ENCODE measurements at regions not wholly inside any gene's neighbourhood (a gene's known extent, or its start where the extent isn't known, plus 50 kb on each side); places are given as distances from the start of the nearest gene placed in this dataset.

DNA sequence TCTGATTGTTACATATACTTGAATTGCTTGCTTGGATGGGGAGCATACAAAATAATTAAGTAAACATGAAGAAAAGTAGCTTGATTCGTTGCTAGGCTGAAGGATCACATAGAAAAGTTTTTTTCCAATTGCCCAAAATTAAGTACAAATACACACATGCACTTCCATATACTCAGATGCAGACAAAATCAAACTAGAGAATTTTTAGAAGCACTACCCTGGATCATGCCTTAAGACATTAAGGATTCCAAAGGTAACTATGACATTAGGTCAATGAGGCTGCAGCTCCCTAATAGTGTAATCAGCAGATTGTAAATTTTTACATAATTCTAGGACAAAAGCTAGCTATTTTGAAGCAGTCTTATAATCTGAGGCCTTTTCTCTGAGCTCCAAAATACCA lies 216.9 kb upstream of the TMEM161B start:
- Histone ChIP-seq H3K9me3 (ENCODE audit: control insufficient read depth, insufficient read depth, low read length) (no peaks in the 10 kb centered on the region), H3K36me3 (ENCODE audit: control insufficient read depth, insufficient read depth, low read length) (no peaks in the 10 kb centered on the region), H3K4me3 (ENCODE audit: low read depth, low read length) (no peak overlapping the region), H3K27ac (ENCODE audit: low read depth, low read length) (peak overlapping the region; percentile 17), H3K27me3 (ENCODE audit: control insufficient read depth, insufficient read depth, low read length) (no peaks in the 10 kb centered on the region), H3K4me1 (ENCODE audit: control insufficient read depth, insufficient read depth, low read length) (peaks cover 3% of the 10 kb centered on the region)
- WGBS (ENCODE audit: insufficient coverage) = no CpG with 5 or more reads among the region's 1 CpG
- DNase-seq (ENCODE audit: low read depth in 4 of 6, low spot score in 6 of 6) = peak in 2 of 6 donors; percentile 38 to 68

DNA sequence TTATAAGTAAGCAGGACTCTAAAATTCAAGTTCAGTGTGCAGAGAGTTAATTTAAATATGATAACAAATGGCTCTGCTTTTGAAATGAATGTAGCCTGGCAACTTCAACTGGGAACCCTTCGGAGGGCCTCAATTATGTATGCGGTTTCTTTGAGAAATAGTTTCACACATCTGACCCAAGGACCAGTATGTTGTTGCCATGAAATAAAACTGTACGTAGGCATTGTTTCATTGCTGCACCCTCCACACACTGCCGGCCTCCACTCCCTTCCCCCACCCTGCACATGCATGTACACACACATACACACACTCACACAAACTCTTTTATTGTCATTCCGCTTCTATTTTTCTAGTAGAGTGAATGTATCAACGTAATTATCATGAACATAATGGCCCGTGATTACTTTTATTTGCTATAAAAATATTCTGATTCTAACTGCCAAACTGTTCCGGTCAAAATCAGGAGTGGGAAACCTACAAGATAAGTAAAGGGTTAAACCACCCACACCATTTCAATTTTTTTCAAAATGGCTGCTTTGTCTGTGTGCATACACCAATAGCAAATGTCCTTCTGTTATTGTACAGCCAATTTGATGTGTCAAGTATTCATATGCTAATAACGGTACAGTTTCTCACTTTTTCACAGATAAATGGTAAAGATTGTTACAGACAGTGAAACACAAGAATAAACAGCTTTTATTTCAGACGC lies 215.5 kb upstream of the TMEM161B start:
- H3K27ac ChIP-seq (ENCODE audit: low read depth, low read length) = peak overlapping the region; percentile 87
- H3K4me1 ChIP-seq (ENCODE audit: control insufficient read depth, insufficient read depth, low read length) = no peaks in the 10 kb centered on the region
- H3K9me3 ChIP-seq (ENCODE audit: control insufficient read depth, insufficient read depth, low read length) = no peaks in the 10 kb centered on the region
- H3K36me3 ChIP-seq (ENCODE audit: control insufficient read depth, insufficient read depth, low read length) = no peaks in the 10 kb centered on the region
- no peaks in the 10 kb centered on the region for H3K27me3 ChIP-seq (ENCODE audit: control insufficient read depth, insufficient read depth, low read length)
- peak overlapping the region; percentile 30 for H3K4me3 ChIP-seq (ENCODE audit: low read depth, low read length)
- 50% methylated on average over 2 of the region's 10 CpGs for WGBS (ENCODE audit: insufficient coverage)
- peak in 3 of 6 donors; percentile 72 to 96 (median 91) for DNase-seq (ENCODE audit: low read depth in 4 of 6, low spot score in 6 of 6)

DNA sequence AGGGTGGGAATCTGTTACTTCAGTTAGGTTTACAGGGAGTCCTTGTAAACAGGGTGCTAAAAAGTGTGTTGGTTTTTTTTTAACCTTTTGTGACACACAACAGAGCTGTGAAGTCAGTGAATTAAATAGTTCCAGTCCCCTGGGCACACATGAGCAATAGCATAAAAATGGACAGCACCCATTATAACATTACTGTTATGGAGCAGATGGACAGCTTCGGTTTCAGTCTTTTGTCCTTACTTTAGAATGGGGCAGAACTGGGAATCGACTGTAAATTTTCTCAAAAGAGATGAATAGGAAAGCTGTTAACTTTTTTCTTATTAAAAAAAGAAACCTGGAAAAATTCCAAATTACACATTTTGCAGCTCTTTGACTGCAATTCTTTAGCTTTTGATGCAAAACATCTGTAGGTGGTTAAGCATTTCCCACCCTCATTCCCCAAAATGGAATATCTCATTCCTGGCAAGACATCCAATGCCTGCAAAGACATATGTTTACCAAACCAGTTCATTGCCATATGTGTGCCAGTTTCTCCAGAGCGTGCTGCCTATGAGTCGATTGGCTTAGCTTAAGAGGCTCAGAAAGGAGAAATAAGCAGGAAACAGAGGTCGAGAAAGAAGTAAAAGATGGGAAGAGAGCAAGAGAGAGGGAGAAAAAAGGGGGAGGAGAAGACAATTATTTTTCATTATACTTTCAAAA lies 212.3 kb upstream of the TMEM161B start:
- H3K4me3 ChIP-seq (ENCODE audit: low read depth, low read length) = peak overlapping the region; percentile 6
- H3K27me3 ChIP-seq (ENCODE audit: control insufficient read depth, insufficient read depth, low read length) = no peaks in the 10 kb centered on the region
- H3K4me1 ChIP-seq (ENCODE audit: control insufficient read depth, insufficient read depth, low read length) = no peaks in the 10 kb centered on the region
- peak in 2 of 6 donors; percentile 89 for DNase-seq (ENCODE audit: low read depth in 4 of 6, low spot score in 6 of 6)
- no CpG with 5 or more reads among the region's 5 CpGs for whole genome bisulfite sequencing (ENCODE audit: insufficient coverage)
- H3K9me3 ChIP-seq (ENCODE audit: control insufficient read depth, insufficient read depth, low read length) = no peaks in the 10 kb centered on the region
- peak overlapping the region; percentile 74 for H3K27ac ChIP-seq (ENCODE audit: low read depth, low read length)
- no peaks in the 10 kb centered on the region for H3K36me3 ChIP-seq (ENCODE audit: control insufficient read depth, insufficient read depth, low read length)

DNA sequence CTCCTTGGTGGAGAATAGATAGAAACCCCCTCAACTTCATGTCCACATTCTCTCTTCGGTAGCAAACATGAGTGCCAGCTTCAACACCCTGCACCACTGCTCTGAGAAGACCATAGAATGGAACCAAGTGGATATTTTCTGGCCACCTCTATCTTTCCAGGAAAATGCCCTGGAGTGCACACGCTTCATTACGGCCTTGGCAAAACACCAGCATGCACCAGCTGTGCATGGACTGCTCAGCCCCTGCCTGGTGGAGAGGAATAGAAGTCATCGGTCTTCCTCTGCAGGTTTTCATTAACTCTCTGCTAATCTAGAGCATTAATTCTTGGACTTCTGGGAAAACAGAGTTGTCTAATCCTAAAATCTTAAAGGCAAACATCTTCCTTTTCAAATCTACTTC lies 211.6 kb upstream of the TMEM161B start:
- Histone ChIP-seq H3K27me3 (ENCODE audit: control insufficient read depth, insufficient read depth, low read length) (no peaks in the 10 kb centered on the region), H3K4me1 (ENCODE audit: control insufficient read depth, insufficient read depth, low read length) (no peaks in the 10 kb centered on the region), H3K4me3 (ENCODE audit: low read depth, low read length) (no peak overlapping the region), H3K36me3 (ENCODE audit: control insufficient read depth, insufficient read depth, low read length) (no peaks in the 10 kb centered on the region), H3K9me3 (ENCODE audit: control insufficient read depth, insufficient read depth, low read length) (no peaks in the 10 kb centered on the region), H3K27ac (ENCODE audit: low read depth, low read length) (peak overlapping the region; percentile 74)
- peak in 2 of 6 donors; percentile 79 to 91 for DNase-seq (ENCODE audit: low read depth in 4 of 6, low spot score in 6 of 6)
- WGBS (ENCODE audit: insufficient coverage) = 38% methylated on average over 1 of the region's 4 CpGs

DNA sequence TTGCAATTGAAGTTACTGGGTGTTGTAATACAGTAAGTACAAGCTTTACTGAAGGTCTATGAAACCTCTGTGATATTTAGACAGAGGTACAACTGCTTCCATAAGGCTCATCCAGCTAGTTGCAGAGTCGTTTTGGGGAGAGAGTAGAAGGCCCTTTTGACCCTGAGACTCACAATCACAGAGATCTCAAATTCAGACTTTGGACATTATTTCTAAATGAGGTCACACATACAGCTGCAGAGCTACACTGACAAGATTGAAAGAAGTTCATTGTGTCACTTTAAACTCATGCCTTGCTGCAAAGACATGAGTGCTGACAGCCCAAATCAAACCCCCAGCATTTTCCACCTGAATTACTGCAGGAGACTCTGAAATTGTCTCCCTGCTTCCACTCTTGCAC lies 205.9 kb upstream of the TMEM161B start:
- Histone ChIP-seq H3K27ac (ENCODE audit: low read depth, low read length) (no peak overlapping the region), H3K27me3 (ENCODE audit: control insufficient read depth, insufficient read depth, low read length) (no peaks in the 10 kb centered on the region), H3K36me3 (ENCODE audit: control insufficient read depth, insufficient read depth, low read length) (no peaks in the 10 kb centered on the region), H3K9me3 (ENCODE audit: control insufficient read depth, insufficient read depth, low read length) (no peaks in the 10 kb centered on the region), H3K4me3 (ENCODE audit: low read depth, low read length) (no peak overlapping the region), H3K4me1 (ENCODE audit: control insufficient read depth, insufficient read depth, low read length) (no peaks in the 10 kb centered on the region)
- no peak for DNase-seq (ENCODE audit: low read depth in 4 of 6, low spot score in 6 of 6)
- WGBS (ENCODE audit: insufficient coverage) = no CpG with 5 or more reads among the region's 1 CpG

DNA sequence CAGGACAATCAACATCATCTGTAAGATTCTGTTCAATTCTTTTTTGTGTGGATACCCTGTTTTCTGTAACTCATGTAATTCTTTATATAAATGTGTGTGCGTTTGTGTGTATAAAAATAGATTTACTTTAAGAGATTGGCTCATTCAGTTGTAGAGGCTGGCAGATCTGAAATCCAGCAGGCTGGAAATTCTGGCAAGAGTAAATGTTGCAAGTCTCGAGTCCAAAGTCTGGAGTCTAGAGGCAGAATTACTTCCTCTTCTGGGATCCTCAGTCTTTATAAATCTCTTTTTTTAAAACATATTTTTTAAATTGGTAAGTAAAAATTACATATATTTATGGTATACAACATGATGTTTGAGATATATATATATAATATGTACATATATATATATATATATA lies 202.1 kb upstream of the TMEM161B start:
- WGBS (ENCODE audit: insufficient coverage) = 80% methylated on average over 1 of the region's 2 CpGs
- Histone ChIP-seq H3K27ac (ENCODE audit: low read depth, low read length) (no peak overlapping the region), H3K4me1 (ENCODE audit: control insufficient read depth, insufficient read depth, low read length) (no peaks in the 10 kb centered on the region), H3K27me3 (ENCODE audit: control insufficient read depth, insufficient read depth, low read length) (no peaks in the 10 kb centered on the region), H3K4me3 (ENCODE audit: low read depth, low read length) (no peak overlapping the region), H3K9me3 (ENCODE audit: control insufficient read depth, insufficient read depth, low read length) (no peaks in the 10 kb centered on the region), H3K36me3 (ENCODE audit: control insufficient read depth, insufficient read depth, low read length) (no peaks in the 10 kb centered on the region)
- peak in 1 of 6 donors; percentile 84 for DNase-seq (ENCODE audit: low read depth in 4 of 6, low spot score in 6 of 6)

DNA sequence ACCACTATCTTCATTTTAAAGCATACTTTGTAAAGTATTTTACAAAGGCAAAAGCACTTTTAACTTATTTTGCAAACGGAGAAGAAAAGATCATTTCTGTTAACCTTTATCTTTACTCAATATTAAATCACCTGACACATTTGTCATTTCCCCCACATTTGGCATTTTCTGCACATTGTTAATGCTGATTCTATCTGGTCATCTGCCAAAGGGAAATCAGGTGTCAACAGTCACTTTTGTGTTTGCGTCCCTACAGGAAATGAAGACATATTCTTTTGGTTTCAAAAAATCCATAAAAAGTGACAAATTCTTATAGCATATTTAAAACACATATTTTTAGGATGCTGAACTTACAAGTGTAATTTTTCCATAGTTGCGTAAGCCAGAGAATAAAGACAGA lies 191.3 kb upstream of the TMEM161B start:
- Histone ChIP-seq H3K4me3 (ENCODE audit: low read depth, low read length) (no peak overlapping the region), H3K27me3 (ENCODE audit: control insufficient read depth, insufficient read depth, low read length) (no peaks in the 10 kb centered on the region), H3K27ac (ENCODE audit: low read depth, low read length) (no peak overlapping the region), H3K4me1 (ENCODE audit: control insufficient read depth, insufficient read depth, low read length) (no peaks in the 10 kb centered on the region), H3K9me3 (ENCODE audit: control insufficient read depth, insufficient read depth, low read length) (no peaks in the 10 kb centered on the region), H3K36me3 (ENCODE audit: control insufficient read depth, insufficient read depth, low read length) (no peaks in the 10 kb centered on the region)
- DNase-seq (ENCODE audit: low read depth in 4 of 6, low spot score in 6 of 6) = no peak
- 100% methylated on average over 1 of the region's 3 CpGs for WGBS (ENCODE audit: insufficient coverage)

DNA sequence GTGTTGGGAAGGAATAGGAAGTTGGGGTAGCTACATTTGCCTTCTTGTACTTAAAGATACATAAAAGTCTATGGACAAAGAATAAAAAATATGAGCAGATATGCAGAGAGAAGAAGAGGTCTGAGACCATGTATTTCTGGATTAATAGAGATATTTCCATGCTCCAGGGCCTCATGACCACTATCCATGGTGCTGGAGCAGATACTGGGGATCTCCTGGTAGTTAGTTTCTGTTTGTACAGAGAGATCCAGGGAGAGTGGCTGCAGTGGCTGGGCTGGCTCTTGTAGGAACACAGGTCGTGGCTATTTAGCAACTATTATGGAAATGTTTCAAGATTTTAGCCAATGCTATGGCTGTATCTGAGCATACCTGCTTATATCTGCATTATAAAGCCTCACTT lies 184.2 kb upstream of the TMEM161B start:
- H3K4me3 ChIP-seq (ENCODE audit: low read depth, low read length) = no peak overlapping the region
- no peaks in the 10 kb centered on the region for H3K36me3 ChIP-seq (ENCODE audit: control insufficient read depth, insufficient read depth, low read length)
- WGBS (ENCODE audit: insufficient coverage) = 20% methylated on average over 1 of the region's 1 CpG
- no peak overlapping the region for H3K27ac ChIP-seq (ENCODE audit: low read depth, low read length)
- H3K4me1 ChIP-seq (ENCODE audit: control insufficient read depth, insufficient read depth, low read length) = no peaks in the 10 kb centered on the region
- no peak for DNase-seq (ENCODE audit: low read depth in 4 of 6, low spot score in 6 of 6)
- H3K9me3 ChIP-seq (ENCODE audit: control insufficient read depth, insufficient read depth, low read length) = no peaks in the 10 kb centered on the region
- no peaks in the 10 kb centered on the region for H3K27me3 ChIP-seq (ENCODE audit: control insufficient read depth, insufficient read depth, low read length)

DNA sequence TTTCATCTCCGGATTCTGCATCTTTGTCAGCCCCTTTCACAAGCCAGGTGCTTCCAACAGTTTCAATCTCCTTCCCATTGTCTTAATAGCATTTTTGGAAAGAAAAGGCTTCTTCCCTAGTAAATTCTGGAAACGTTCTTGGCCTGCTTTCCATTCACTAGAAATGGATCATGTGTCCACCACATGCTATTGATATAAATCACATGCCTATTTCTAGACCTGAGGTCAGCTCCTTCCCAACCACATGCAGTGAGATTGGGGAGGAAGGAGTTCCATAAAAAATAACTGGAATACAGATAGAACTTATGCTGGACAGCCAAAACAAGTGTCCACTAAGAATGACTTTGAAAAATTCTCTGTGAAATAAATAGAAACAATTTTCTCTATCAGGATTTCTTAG lies 181.6 kb upstream of the TMEM161B start:
- H3K4me1 ChIP-seq (ENCODE audit: control insufficient read depth, insufficient read depth, low read length) = no peaks in the 10 kb centered on the region
- WGBS (ENCODE audit: insufficient coverage) = no CpG with 5 or more reads among the region's 2 CpGs

DNA sequence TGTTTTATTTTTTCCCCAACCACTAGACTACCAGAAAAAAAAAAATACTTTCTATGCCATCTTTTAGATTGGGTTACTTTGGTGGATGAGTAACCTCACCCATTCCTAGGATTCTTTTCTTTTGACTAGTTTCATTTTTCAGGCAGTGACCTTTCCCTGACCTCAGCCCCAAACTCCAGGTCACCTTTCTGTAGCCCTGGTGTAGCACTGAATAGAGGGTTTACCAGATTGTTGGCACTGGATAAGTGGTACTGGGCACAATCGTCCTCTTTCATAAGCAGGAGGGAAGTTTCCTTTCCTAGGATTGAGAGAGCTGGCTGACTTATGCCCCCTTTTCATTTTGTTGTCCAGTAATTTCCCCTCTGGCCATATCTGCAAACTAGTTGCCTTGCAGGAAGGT lies 169.4 kb upstream of the TMEM161B start:
- 17% methylated on average over 1 of the region's 1 CpG for WGBS (ENCODE audit: insufficient coverage)
- Histone ChIP-seq H3K36me3 (ENCODE audit: control insufficient read depth, insufficient read depth, low read length) (no peaks in the 10 kb centered on the region), H3K4me1 (ENCODE audit: control insufficient read depth, insufficient read depth, low read length) (no peaks in the 10 kb centered on the region), H3K27ac (ENCODE audit: low read depth, low read length) (peak overlapping the region; percentile 48), H3K27me3 (ENCODE audit: control insufficient read depth, insufficient read depth, low read length) (no peaks in the 10 kb centered on the region), H3K9me3 (ENCODE audit: control insufficient read depth, insufficient read depth, low read length) (no peaks in the 10 kb centered on the region), H3K4me3 (ENCODE audit: low read depth, low read length) (no peak overlapping the region)
- DNase-seq (ENCODE audit: low read depth in 4 of 6, low spot score in 6 of 6) = peak in 3 of 6 donors; percentile 20 to 58 (median 38)

More for the DNA sequence above, 181.6 kb upstream of the TMEM161B start:
- DNase-seq (ENCODE audit: low read depth in 4 of 6, low spot score in 6 of 6) = no peak
- H3K36me3 ChIP-seq (ENCODE audit: control insufficient read depth, insufficient read depth, low read length) = no peaks in the 10 kb centered on the region
- H3K27ac ChIP-seq (ENCODE audit: low read depth, low read length) = no peak overlapping the region
- H3K27me3 ChIP-seq (ENCODE audit: control insufficient read depth, insufficient read depth, low read length) = no peaks in the 10 kb centered on the region
- no peaks in the 10 kb centered on the region for H3K9me3 ChIP-seq (ENCODE audit: control insufficient read depth, insufficient read depth, low read length)
- H3K4me3 ChIP-seq (ENCODE audit: low read depth, low read length) = no peak overlapping the region

All from spinal cord (tissue), 9 donors.